ENCODE measurements at regions not wholly inside any gene's neighbourhood (a gene's known extent, or its start where the extent isn't known, plus 50 kb on each side); places are given as distances from the start of the nearest gene placed in this dataset.

- Histone ChIP-seq H3K27ac (no peak overlapping the region), H3K4me1 (no peaks in the 10 kb centered on the region), H3K4me3 (ENCODE audit: low read depth, low read length) (no peak overlapping the region), H3K79me2 (no peaks in the 10 kb centered on the region), H3K27me3 (ENCODE audit: control insufficient read depth, insufficient read depth, low read length) (no peaks in the 10 kb centered on the region), H3K36me3 (ENCODE audit: control insufficient read depth, insufficient read depth, low read length) (no peaks in the 10 kb centered on the region), H3K9me3 (ENCODE audit: control insufficient read depth, low read length) (no peaks in the 10 kb centered on the region), H3K4me2 (ENCODE audit: low read length) (no peak overlapping the region), H3K9ac (no peak overlapping the region), H2AFZ (no peak overlapping the region)
- no peak for TF ChIP-seq CTCF (IDR thresholded peaks at IDR 0.05)
Observed at GRCh38 chr1:58352476-58353092, 193.9 kb downstream of the OMA1 start.

DNA sequence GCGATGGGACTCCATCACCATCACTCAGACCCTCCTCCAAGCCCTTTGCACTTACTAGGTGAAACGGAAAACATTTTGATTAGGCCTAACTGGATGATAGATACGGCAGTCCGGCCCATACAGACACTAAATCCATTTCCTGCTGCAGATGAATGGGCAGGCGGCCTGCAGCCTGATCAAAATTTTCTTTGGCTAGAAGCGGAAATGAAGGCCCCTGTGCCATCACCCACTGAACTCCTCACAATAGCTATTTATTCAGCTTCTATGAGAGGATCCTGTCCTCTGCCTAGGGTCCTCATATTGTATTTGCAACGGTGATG is 200.5 kb downstream of the OMA1 start:
- H3K27me3 ChIP-seq (ENCODE audit: control insufficient read depth, insufficient read depth, low read length): no peaks in the 10 kb centered on the region
- no peaks in the 10 kb centered on the region for H3K79me2 ChIP-seq
- no peak overlapping the region for H3K27ac ChIP-seq
- no peak overlapping the region for H3K4me3 ChIP-seq (ENCODE audit: low read depth, low read length)
- no peak overlapping the region for H3K4me2 ChIP-seq (ENCODE audit: low read length)
- H3K4me1 ChIP-seq: no peaks in the 10 kb centered on the region
- no peaks in the 10 kb centered on the region for H3K9me3 ChIP-seq (ENCODE audit: control insufficient read depth, low read length)
- TF ChIP-seq CTCF (IDR thresholded peaks at IDR 0.05): no peak
- no peaks in the 10 kb centered on the region for H3K36me3 ChIP-seq (ENCODE audit: control insufficient read depth, insufficient read depth, low read length)
- no peak overlapping the region for H3K9ac ChIP-seq
- H2AFZ ChIP-seq: no peak overlapping the region

- H3K27me3 ChIP-seq (ENCODE audit: control insufficient read depth, insufficient read depth, low read length): no peaks in the 10 kb centered on the region
- no peaks in the 10 kb centered on the region for H3K79me2 ChIP-seq
Observed at GRCh38 chr1:58345215-58346035, 201.1 kb downstream of the OMA1 start.

GRCh38 chr1:58340185-58340584 is 206.3 kb downstream of the OMA1 start:
- H3K9ac ChIP-seq: no peak overlapping the region
- H3K9me3 ChIP-seq (ENCODE audit: control insufficient read depth, low read length): no peaks in the 10 kb centered on the region
- no peak overlapping the region for H3K4me2 ChIP-seq (ENCODE audit: low read length)
- no peak for TF ChIP-seq CTCF (IDR thresholded peaks at IDR 0.05)
- H3K27ac ChIP-seq: no peak overlapping the region
- H3K36me3 ChIP-seq (ENCODE audit: control insufficient read depth, insufficient read depth, low read length): no peaks in the 10 kb centered on the region
- H3K27me3 ChIP-seq (ENCODE audit: control insufficient read depth, insufficient read depth, low read length): no peaks in the 10 kb centered on the region
- no peak overlapping the region for H2AFZ ChIP-seq
- no peaks in the 10 kb centered on the region for H3K79me2 ChIP-seq
- H3K4me1 ChIP-seq: no peaks in the 10 kb centered on the region
- no peak overlapping the region for H3K4me3 ChIP-seq (ENCODE audit: low read depth, low read length)

More at GRCh38 chr1:58345215-58346035, 201.1 kb downstream of the OMA1 start:
- H3K4me3 ChIP-seq (ENCODE audit: low read depth, low read length): no peak overlapping the region
- H2AFZ ChIP-seq: no peak overlapping the region
- H3K4me1 ChIP-seq: no peaks in the 10 kb centered on the region
- TF ChIP-seq CTCF (IDR thresholded peaks at IDR 0.05): no peak
- no peaks in the 10 kb centered on the region for H3K36me3 ChIP-seq (ENCODE audit: control insufficient read depth, insufficient read depth, low read length)
- no peak overlapping the region for H3K27ac ChIP-seq
- no peaks in the 10 kb centered on the region for H3K9me3 ChIP-seq (ENCODE audit: control insufficient read depth, low read length)
- H3K4me2 ChIP-seq (ENCODE audit: low read length): no peak overlapping the region
- H3K9ac ChIP-seq: no peak overlapping the region

- no peak for TF ChIP-seq CTCF (IDR thresholded peaks at IDR 0.05)
- no peaks in the 10 kb centered on the region for H3K79me2 ChIP-seq
- no peak overlapping the region for H3K4me3 ChIP-seq (ENCODE audit: low read depth, low read length)
- H3K27me3 ChIP-seq (ENCODE audit: control insufficient read depth, insufficient read depth, low read length): no peaks in the 10 kb centered on the region
- H3K4me1 ChIP-seq: no peaks in the 10 kb centered on the region
- no peaks in the 10 kb centered on the region for H3K36me3 ChIP-seq (ENCODE audit: control insufficient read depth, insufficient read depth, low read length)
- H3K4me2 ChIP-seq (ENCODE audit: low read length): no peak overlapping the region
- H2AFZ ChIP-seq: no peak overlapping the region
- no peak overlapping the region for H3K27ac ChIP-seq
- no peak overlapping the region for H3K9ac ChIP-seq
- H3K9me3 ChIP-seq (ENCODE audit: control insufficient read depth, low read length): no peaks in the 10 kb centered on the region
Observed at GRCh38 chr1:58338081-58338480, 208.4 kb downstream of the OMA1 start.

Data from parathyroid adenoma (tissue), 2 donors.